H9 (cell line): ENCODE measurements at regions not wholly inside any gene's neighbourhood (a gene's known extent, or its start where the extent isn't known, plus 50 kb on each side); places are given as distances from the start of the nearest gene placed in this dataset.

Experiments used
- DNase-seq: peaks from one replicate; pipeline ENCODE4 v3.0.0-alpha.2; 2017
- H2AFZ ChIP-seq: one replicate; pipeline ENCODE4 v1.6.1; 2013; ENCODE audit warnings: mild to moderate bottlenecking, low read length, control low read depth, moderate library complexity
- H2AK5ac ChIP-seq: 2 replicates; pipeline ENCODE4 v1.6.1; 2013; ENCODE audit warnings: low read length, control low read depth, mixed read lengths; ENCODE audit not compliant: insufficient read length
- H2BK120ac ChIP-seq: one replicate; pipeline ENCODE4 v1.6.1; 2013; ENCODE audit warnings: low read depth, mild to moderate bottlenecking, low read length, control low read depth, inconsistent platforms; ENCODE audit not compliant: poor library complexity, severe bottlenecking
- H2BK12ac ChIP-seq: 2 replicates; pipeline ENCODE4 v1.6.1; 2013; ENCODE audit warnings: low read length, control low read depth, mixed read lengths, low read depth; ENCODE audit not compliant: insufficient read length
- H2BK15ac ChIP-seq: 2 replicates; pipeline ENCODE4 v1.6.1; 2013; ENCODE audit warnings: low read depth, low read length, control low read depth
- H2BK20ac ChIP-seq: one replicate; pipeline ENCODE4 v1.6.1; 2013; ENCODE audit warnings: low read depth, mild to moderate bottlenecking, low read length, control low read depth, inconsistent platforms; ENCODE audit not compliant: poor library complexity, severe bottlenecking
- H2BK5ac ChIP-seq: 2 replicates; pipeline ENCODE4 v1.6.1; 2013; ENCODE audit warnings: low read length, control low read depth, mixed read lengths; ENCODE audit not compliant: insufficient read length
- H3K14ac ChIP-seq: 2 replicates; pipeline ENCODE4 v1.6.1; 2013; ENCODE audit warnings: low read length, control low read depth; ENCODE audit not compliant: insufficient read depth
- H3K18ac ChIP-seq: 2 replicates; pipeline ENCODE4 v1.6.1; 2013; ENCODE audit warnings: low read depth, mild to moderate bottlenecking, mixed read lengths, low read length, control low read depth; ENCODE audit not compliant: insufficient read length
- H3K23ac ChIP-seq: 2 replicates; pipeline ENCODE4 v1.6.1; 2013; ENCODE audit warnings: low read length, control low read depth, mixed read lengths, low read depth; ENCODE audit not compliant: insufficient read length
- H3K23me2 ChIP-seq: 2 replicates; pipeline ENCODE4 v1.6.1; 2013; ENCODE audit warnings: low read depth, mild to moderate bottlenecking, mixed read lengths, low read length, control low read depth; ENCODE audit not compliant: insufficient read length, poor library complexity, severe bottlenecking
- H3K27ac ChIP-seq: 2 replicates; pipeline ENCODE4 v1.5.1; 2013; ENCODE audit warnings: low read length, control low read depth, mixed read lengths, low read depth; ENCODE audit not compliant: insufficient read length
- H3K27me3 ChIP-seq: 2 replicates; pipeline ENCODE4 v1.6.1; 2013; ENCODE audit warnings: low read length, control low read depth, inconsistent platforms; ENCODE audit not compliant: insufficient read depth
- H3K4ac ChIP-seq: 2 replicates; pipeline ENCODE4 v1.6.1; 2013; ENCODE audit warnings: low read depth, mild to moderate bottlenecking, control low read depth, inconsistent platforms, low read length, moderate library complexity
- H3K4me1 ChIP-seq: 2 replicates; pipeline ENCODE4 v1.6.1; 2013; ENCODE audit warnings: low read length, control low read depth, inconsistent platforms; ENCODE audit not compliant: insufficient read depth
- H3K4me2 ChIP-seq: 2 replicates; pipeline ENCODE4 v1.6.1; 2013; ENCODE audit warnings: low read length, control low read depth, mixed read lengths; ENCODE audit not compliant: insufficient read length, insufficient read depth
- H3K56ac ChIP-seq: 2 replicates; pipeline ENCODE4 v1.6.1; 2013; ENCODE audit warnings: low read depth, mild to moderate bottlenecking, mixed read lengths, low read length, control low read depth; ENCODE audit not compliant: insufficient read length
- H3K79me1 ChIP-seq: 2 replicates; pipeline ENCODE4 v1.6.1; 2013; ENCODE audit warnings: low read depth, mild to moderate bottlenecking, moderate library complexity, low read length, control low read depth, inconsistent platforms; ENCODE audit not compliant: insufficient read depth, poor library complexity, severe bottlenecking
- H3K79me2 ChIP-seq: 2 replicates; pipeline ENCODE4 v1.6.1; 2013; ENCODE audit warnings: low read length, control low read depth, inconsistent platforms; ENCODE audit not compliant: insufficient read depth
- H3K9ac ChIP-seq: 2 replicates; pipeline ENCODE4 v1.6.1; 2013; ENCODE audit warnings: low read length, control low read depth, mixed read lengths; ENCODE audit not compliant: insufficient read length; ENCODE audit errors: extremely low read depth
- H3K9me3 ChIP-seq: one replicate; pipeline ENCODE4 v1.6.1; 2013; ENCODE audit warnings: low read depth, low read length, inconsistent platforms; ENCODE audit not compliant: control insufficient read depth
- H3T11ph ChIP-seq: one replicate; pipeline ENCODE4 v1.6.1; 2013; ENCODE audit warnings: mild to moderate bottlenecking, low read length, control low read depth, inconsistent platforms
- H4K20me1 ChIP-seq: one replicate; pipeline ENCODE4 v1.6.1; 2013; ENCODE audit not compliant: control insufficient read depth, insufficient read length, insufficient read depth
- H4K5ac ChIP-seq: 2 replicates; pipeline ENCODE4 v1.6.1; 2013; ENCODE audit warnings: low read depth, mild to moderate bottlenecking, mixed read lengths, low read length, control low read depth; ENCODE audit not compliant: insufficient read length
- H4K8ac ChIP-seq: replicated peaks from 2 replicates; pipeline ENCODE4 v1.6.1; 2013; ENCODE audit warnings: low read length, control low read depth, mixed read lengths, low read depth; ENCODE audit not compliant: insufficient read length
- H4K91ac ChIP-seq: 2 replicates; pipeline ENCODE4 v1.6.1; 2013; ENCODE audit warnings: low read depth, mild to moderate bottlenecking, moderate library complexity, mixed read lengths, low read length, control low read depth; ENCODE audit not compliant: insufficient read length
- H3K27ac Mint-ChIP-seq, 3 experiments: 2 replicates in 2 of 3; 3 replicates in 1 of 3; pipeline ENCODE4 v1.8.0; 2020 to 2021; ENCODE audit warnings: mixed read lengths in 3 of 3, mild to moderate bottlenecking in 1 of 3, moderate library complexity in 1 of 3
- H3K27me3 Mint-ChIP-seq: 2 replicates; pipeline ENCODE4 v1.8.0; 2021; ENCODE audit warnings: low read depth, mild to moderate bottlenecking, moderate library complexity, mixed read lengths
- H3K36me3 Mint-ChIP-seq, 3 experiments: 2 replicates in 2 of 3; 3 replicates in 1 of 3; pipeline ENCODE4 v1.8.0; 2020 to 2021; ENCODE audit warnings: low read depth in 3 of 3, mixed read lengths in 3 of 3; ENCODE audit not compliant: insufficient read depth in 1 of 3
- H3K4me1 Mint-ChIP-seq, 2 experiments: 2 replicates each; pipeline ENCODE4 v1.8.0; 2020; ENCODE audit warnings: mixed read lengths in 2 of 2
- H3K4me3 Mint-ChIP-seq, 2 experiments: 2 replicates in 1 of 2; 3 replicates in 1 of 2; pipeline ENCODE4 v1.8.0; 2020 to 2021; ENCODE audit warnings: mild to moderate bottlenecking in 2 of 2, mixed read lengths in 2 of 2, moderate library complexity in 1 of 2
- H3K9me3 Mint-ChIP-seq, 2 experiments: 2 replicates in 1 of 2; 3 replicates in 1 of 2; pipeline ENCODE4 v1.8.0; 2020; ENCODE audit warnings: mild to moderate bottlenecking in 2 of 2, mixed read lengths in 2 of 2, moderate library complexity in 1 of 2
- CTCF ChIP-seq: fragments of 200-600 bp; sonication (generic); conservative IDR thresholded peaks from 3 replicates; pipeline ENCODE4 v1.8.0; 2021; ENCODE audit warnings: antibody characterized with exemption, mild to moderate bottlenecking
- WGBS: extraction: QIAGEN DNeasy Blood & Tissue Kit; methylation state at CpG from one replicate; pipeline ENCODE4 v1.1.7; 2013; ENCODE audit warnings: missing lambda C conversion rate, low lambda C conversion rate, mixed read lengths; ENCODE audit not compliant: insufficient read length; ENCODE audit errors: extremely low coverage; 5-methylcytosine and 5-hydroxymethylcytosine counted together

- H3K23ac ChIP-seq, result no peak overlapping the region
- 100% methylated on average over 2 of the region's 3 CpGs for WGBS
- H3K79me2 ChIP-seq, result no peaks in the 10 kb centered on the region
- no peaks in the 10 kb centered on the region for H3K27me3 Mint-ChIP-seq
- no peak overlapping the region for H4K8ac ChIP-seq
- no peak overlapping the region for H3T11ph ChIP-seq
- H3K27ac ChIP-seq, result no peak overlapping the region
- H2AK5ac ChIP-seq, result no peak overlapping the region
- no peaks in the 10 kb centered on the region for H3K4me1 ChIP-seq
- H3K9me3 Mint-ChIP-seq, result peaks cover 19 to 20% of the 10 kb centered on the region in 2 experiments
- H3K14ac ChIP-seq, result no peak overlapping the region
- no peak overlapping the region for H3K4ac ChIP-seq
- H2BK12ac ChIP-seq, result no peak overlapping the region
- H3K9ac ChIP-seq, result no peak overlapping the region
- H3K4me3 Mint-ChIP-seq, result no peak overlapping the region
- no peak overlapping the region for H3K18ac ChIP-seq
- H4K5ac ChIP-seq, result no peak overlapping the region
- no peaks in the 10 kb centered on the region for H3K79me1 ChIP-seq
- H2BK120ac ChIP-seq, result no peak overlapping the region
- H3K4me1 Mint-ChIP-seq, result peaks cover 9 to 17% of the 10 kb centered on the region in 2 experiments
- no peaks in the 10 kb centered on the region for H4K20me1 ChIP-seq
- no peak overlapping the region for H2AFZ ChIP-seq
- H3K9me3 ChIP-seq, result no peaks in the 10 kb centered on the region
- DNase-seq, result no peak
- no peak for TF ChIP-seq CTCF
- H3K27ac Mint-ChIP-seq, result no peak overlapping the region; a peak in 1 of 7 replicates
- no peak overlapping the region for H2BK5ac ChIP-seq
- H4K91ac ChIP-seq, result no peak overlapping the region
- H3K4me2 ChIP-seq, result no peak overlapping the region
- peaks cover 3 to 25% (median 11%) of the 10 kb centered on the region in 3 experiments; a peak in 5 of 7 replicates for H3K36me3 Mint-ChIP-seq
- H2BK15ac ChIP-seq, result no peak overlapping the region
- no peaks in the 10 kb centered on the region for H3K23me2 ChIP-seq
- no peak overlapping the region for H3K56ac ChIP-seq
- H2BK20ac ChIP-seq, result no peak overlapping the region
- H3K27me3 ChIP-seq, result no peaks in the 10 kb centered on the region
These were observed 1722.9 kb upstream of the PCDH10 start for GRCh38 chr4:131426023-131426758.
